ENCODE measurements at regions not wholly inside any gene's neighbourhood (a gene's known extent, or its start where the extent isn't known, plus 50 kb on each side); places are given as distances from the start of the nearest gene placed in this dataset.

- no peaks in the 10 kb centered on the region for H3K36me3 ChIP-seq
- no peaks in the 10 kb centered on the region for H3K9me3 ChIP-seq
- H3K27ac ChIP-seq: no peak overlapping the region
- no peaks in the 10 kb centered on the region for H3K4me1 ChIP-seq
- DNase-seq (no peak), ATAC-seq (no peak)
- no peak for TF ChIP-seq POLR2A (IDR thresholded peaks at IDR 0.05)
- TF ChIP-seq, protein P1, sequence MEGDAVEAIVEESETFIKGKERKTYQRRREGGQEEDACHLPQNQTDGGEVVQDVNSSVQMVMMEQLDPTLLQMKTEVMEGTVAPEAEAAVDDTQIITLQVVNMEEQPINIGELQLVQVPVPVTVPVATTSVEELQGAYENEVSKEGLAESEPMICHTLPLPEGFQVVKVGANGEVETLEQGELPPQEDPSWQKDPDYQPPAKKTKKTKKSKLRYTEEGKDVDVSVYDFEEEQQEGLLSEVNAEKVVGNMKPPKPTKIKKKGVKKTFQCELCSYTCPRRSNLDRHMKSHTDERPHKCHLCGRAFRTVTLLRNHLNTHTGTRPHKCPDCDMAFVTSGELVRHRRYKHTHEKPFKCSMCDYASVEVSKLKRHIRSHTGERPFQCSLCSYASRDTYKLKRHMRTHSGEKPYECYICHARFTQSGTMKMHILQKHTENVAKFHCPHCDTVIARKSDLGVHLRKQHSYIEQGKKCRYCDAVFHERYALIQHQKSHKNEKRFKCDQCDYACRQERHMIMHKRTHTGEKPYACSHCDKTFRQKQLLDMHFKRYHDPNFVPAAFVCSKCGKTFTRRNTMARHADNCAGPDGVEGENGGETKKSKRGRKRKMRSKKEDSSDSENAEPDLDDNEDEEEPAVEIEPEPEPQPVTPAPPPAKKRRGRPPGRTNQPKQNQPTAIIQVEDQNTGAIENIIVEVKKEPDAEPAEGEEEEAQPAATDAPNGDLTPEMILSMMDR (IDR thresholded peaks at IDR 0.05): no peak
- H3K27me3 ChIP-seq: no peaks in the 10 kb centered on the region
- intact Hi-C loops (cut with DNase I): no loop called here
- no peak overlapping the region for H3K4me3 ChIP-seq
- 0% methylated on average over 1 of the region's 7 CpGs for WGBS (ENCODE audit: insufficient coverage, low coverage, low lambda C conversion rate, missing lambda C conversion rate)
Measured at GRCh38 chr1:201639391-201639790, 100.5 kb downstream of the NAV1 start.

DNA sequence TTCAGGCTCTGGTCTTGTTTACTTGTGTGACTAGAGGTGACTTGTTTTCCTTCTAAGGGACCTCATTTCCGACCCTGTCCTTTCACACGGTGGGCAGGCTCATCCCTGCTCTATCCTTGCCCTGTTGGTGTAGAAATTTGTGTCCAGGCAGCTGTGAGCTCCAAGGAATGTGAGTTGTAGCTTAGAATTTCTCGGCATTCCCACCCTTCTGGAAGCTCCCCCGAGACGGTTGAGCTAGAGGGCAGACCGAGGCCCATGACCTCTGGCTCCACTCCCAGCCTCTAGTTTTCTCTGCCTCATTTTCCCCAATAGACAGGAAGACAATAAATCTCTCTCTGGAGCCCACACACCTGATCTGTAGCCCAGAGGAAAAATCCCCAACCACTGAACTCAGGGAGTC, 100.9 kb downstream of the NAV1 start:
- intact Hi-C loops (cut with DNase I): no loop called here
- H3K27me3 ChIP-seq: no peaks in the 10 kb centered on the region
- no peak overlapping the region for H3K27ac ChIP-seq
- ATAC-seq: no peak
- TF ChIP-seq, protein P1 (IDR thresholded peaks at IDR 0.05): no peak
- no peaks in the 10 kb centered on the region for H3K9me3 ChIP-seq
- H3K36me3 ChIP-seq: no peaks in the 10 kb centered on the region
- H3K4me1 ChIP-seq: no peaks in the 10 kb centered on the region
- 72% methylated on average over 6 of the region's 6 CpGs for WGBS (ENCODE audit: insufficient coverage, low coverage, low lambda C conversion rate, missing lambda C conversion rate)
- no peak for DNase-seq
- no peak overlapping the region for H3K4me3 ChIP-seq

- Histone ChIP-seq H3K27ac (no peak overlapping the region), H3K36me3 (no peaks in the 10 kb centered on the region), H3K4me1 (no peaks in the 10 kb centered on the region), H3K4me3 (no peak overlapping the region), H3K9me3 (no peaks in the 10 kb centered on the region), H3K27me3 (no peaks in the 10 kb centered on the region)
- 79% methylated on average over 5 of the region's 6 CpGs for WGBS (ENCODE audit: insufficient coverage, low coverage, low lambda C conversion rate, missing lambda C conversion rate)
- intact Hi-C loops (cut with DNase I): no loop called here
- no peak for DNase-seq
- no peak for TF ChIP-seq POLR2A (IDR thresholded peaks at IDR 0.05)
- TF ChIP-seq, protein P1 (IDR thresholded peaks at IDR 0.05): no peak
- ATAC-seq: no peak
Measured at GRCh38 chr1:201640624-201641023, 101.7 kb downstream of the NAV1 start.

GRCh38 chr1:201641524-201642253, 102.8 kb downstream of the NAV1 start:
- no peaks in the 10 kb centered on the region for H3K27me3 ChIP-seq
- H3K4me3 ChIP-seq: no peak overlapping the region
- H3K4me1 ChIP-seq: no peaks in the 10 kb centered on the region
- 83% methylated on average over 2 of the region's 4 CpGs for WGBS (ENCODE audit: insufficient coverage, low coverage, low lambda C conversion rate, missing lambda C conversion rate)
- H3K9me3 ChIP-seq: no peaks in the 10 kb centered on the region
- no peak for TF ChIP-seq POLR2A (IDR thresholded peaks at IDR 0.05)
- TF ChIP-seq, protein P1 (IDR thresholded peaks at IDR 0.05): no peak
- intact Hi-C loops (cut with DNase I): no loop called here
- ATAC-seq (no peak), DNase-seq (no peak)
- H3K36me3 ChIP-seq: no peaks in the 10 kb centered on the region
- H3K27ac ChIP-seq: no peak overlapping the region

GRCh38 chr1:201643835-201644104, 104.8 kb downstream of the NAV1 start:
- H3K27ac ChIP-seq: no peak overlapping the region
- peaks cover 0 to 3% (median 0%) of the 10 kb centered on the region in 4 donors for H3K4me1 ChIP-seq
- no peak for DNase-seq
- ATAC-seq: no peak
- intact Hi-C loops (cut with DNase I): no loop called here
- TF ChIP-seq, protein P1 (IDR thresholded peaks at IDR 0.05): no peak
- TF ChIP-seq POLR2A (IDR thresholded peaks at IDR 0.05): no peak
- H3K4me3 ChIP-seq: no peak overlapping the region
- no peaks in the 10 kb centered on the region for H3K36me3 ChIP-seq
- peaks cover 0 to under 1% of the 10 kb centered on the region in 2 donors for H3K27me3 ChIP-seq
- 93% methylated on average over 2 of the region's 4 CpGs for WGBS (ENCODE audit: insufficient coverage, low coverage, low lambda C conversion rate, missing lambda C conversion rate)
- no peaks in the 10 kb centered on the region for H3K9me3 ChIP-seq

All from right lobe of liver (tissue), 6 donors.